Eye (tissue), 1 donor: ENCODE measurements at regions not wholly inside any gene's neighbourhood (a gene's known extent, or its start where the extent isn't known, plus 50 kb on each side); places are given as distances from the start of the nearest gene placed in this dataset.

Experiments used
- DNase-seq: peaks from one replicate; pipeline ENCODE4 v3.0.0-alpha.2; 2015

DNA sequence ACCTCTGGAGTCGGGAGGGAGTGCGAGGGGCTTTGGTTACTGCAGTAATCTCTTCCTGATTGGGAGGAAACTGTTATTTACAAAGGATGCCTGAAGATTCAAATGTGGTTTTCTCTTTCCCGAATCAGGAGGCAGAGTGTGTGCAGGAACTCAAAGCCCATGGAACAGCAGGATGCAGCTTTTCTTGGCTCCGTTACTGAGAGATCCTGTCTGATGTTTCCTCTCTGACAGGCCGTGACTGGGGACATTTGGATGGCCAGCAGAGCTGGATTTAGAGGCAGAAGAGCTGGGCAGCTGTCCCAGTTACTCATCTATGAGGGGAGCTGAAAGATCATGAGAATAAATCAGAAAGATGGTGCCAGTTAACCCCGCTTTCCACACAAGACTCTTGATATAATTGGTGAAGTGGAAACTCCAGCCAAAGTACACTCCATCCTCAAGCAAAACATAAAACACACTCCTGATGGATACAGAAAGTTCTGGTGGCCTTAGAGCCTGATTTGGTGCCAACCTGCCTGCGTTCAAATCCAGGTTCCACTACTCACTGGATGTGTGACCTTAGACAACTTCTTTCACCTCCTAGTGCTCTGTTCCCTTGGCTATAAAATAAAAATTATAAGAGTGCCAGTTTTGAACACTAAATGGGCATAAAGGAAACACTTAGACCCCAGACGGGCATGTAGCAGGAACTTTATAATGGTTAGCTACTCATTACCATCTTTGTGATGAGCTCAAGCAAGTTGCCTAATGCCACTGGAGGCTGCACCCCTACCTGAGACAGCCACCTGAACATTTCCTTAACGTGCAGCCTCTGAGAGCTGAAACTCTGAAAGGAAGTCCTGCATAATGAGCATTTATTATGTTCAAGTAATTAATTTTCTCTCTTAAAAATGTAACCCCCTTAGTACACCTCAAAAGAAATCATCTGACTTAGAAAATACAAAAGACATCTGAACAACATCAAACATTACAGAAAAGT, 349.0 kb upstream of the GATB start:
- DNase-seq = no peak

- no peak for DNase-seq
These were observed 347.1 kb upstream of the GATB start for GRCh38 chr4:152107736-152108500.

DNA sequence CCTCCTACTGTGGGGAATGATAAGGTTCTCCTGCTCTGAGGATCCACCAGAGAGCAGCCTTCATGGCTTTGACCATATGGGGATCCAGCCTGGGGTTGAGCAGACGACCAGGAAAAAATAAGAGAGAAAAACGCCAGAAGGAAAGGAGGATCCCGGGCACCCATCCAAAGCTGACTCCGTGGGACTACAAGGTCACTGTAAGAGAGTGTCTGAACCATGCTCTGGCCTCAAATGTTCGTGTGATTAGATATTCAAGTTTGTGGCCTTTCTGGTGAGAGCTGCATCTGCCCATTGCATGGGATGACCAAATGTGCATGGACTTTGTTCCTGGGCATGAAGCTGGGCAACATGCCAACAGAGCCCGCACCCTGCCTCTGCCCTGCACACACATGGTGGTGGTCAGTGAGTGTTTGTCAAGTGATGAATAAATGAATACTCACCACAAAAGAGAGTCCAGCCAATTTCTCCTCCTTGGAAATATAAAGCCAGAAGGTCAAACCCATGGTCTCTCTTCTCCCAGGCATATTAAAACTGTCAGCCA, 346.0 kb upstream of the GATB start:
- DNase-seq = no peak

DNA sequence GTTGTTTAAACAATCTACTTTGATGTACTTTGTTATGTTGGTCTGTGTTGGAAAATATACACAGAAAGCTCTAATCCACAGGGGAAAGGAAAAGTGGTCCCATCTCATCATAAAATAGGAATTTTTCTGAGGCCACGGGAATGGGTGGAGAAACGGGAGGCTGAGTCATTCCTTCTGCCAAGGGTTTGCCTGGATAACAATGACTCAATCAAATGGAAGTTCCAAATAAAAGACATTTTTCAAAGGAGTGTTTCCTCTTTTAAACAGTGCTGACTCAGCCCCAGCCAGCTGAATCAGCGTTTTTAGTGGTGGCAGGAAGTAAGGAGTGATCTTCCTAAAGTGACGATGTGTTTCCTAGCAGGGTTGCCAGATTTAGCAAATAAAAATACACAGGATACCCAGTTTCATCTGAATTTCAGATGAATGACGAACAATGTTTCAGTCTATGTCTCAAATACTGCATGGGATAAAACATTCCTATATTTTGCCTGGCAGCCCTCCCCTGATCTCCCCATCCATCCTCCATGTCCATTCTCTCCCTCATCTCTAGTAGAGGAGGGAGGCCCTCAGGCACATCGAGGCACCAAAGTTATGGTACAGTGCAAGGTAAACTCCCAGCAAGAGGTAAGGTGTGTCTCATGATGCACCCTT, 345.4 kb upstream of the GATB start:
- no peak for DNase-seq

GRCh38 chr4:152104901-152105357, 344.1 kb upstream of the GATB start:
- no peak for DNase-seq

GRCh38 chr4:152104356-152104755, 343.5 kb upstream of the GATB start:
- DNase-seq = no peak

DNA sequence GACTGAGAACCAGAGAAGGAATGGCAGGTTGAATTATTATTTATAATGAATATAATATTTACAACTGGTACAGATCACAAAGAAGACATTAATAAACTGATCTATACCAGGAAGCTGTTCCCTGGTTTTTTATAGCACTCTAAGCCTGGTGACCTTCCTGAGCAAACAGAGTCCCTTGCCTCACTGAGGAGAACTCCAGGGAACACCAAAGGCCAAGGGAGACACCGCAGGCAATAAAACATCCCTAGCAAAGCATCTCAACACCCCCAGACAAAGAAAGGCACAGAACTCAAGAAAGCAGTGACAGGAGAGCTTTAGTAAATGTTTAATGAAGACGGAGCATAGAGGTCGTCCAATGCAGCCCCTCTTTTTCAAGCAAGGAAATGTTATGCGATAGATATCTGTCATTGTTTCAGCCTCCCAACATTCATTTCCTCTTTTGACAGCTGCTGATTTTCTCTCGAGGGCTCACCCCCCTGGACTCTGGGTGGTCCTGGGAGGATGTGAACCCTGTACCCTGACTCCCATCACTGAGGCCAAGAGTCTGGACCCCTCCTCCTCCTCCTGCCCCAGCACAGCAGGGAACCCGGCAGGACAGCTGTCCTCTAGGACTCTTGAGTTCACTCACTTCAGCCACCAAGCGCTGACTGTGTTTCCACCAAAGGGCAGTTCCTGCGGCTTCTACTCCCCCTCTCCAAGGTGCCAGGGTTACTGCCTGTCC, 342.5 kb upstream of the GATB start:
- DNase-seq = no peak

DNA sequence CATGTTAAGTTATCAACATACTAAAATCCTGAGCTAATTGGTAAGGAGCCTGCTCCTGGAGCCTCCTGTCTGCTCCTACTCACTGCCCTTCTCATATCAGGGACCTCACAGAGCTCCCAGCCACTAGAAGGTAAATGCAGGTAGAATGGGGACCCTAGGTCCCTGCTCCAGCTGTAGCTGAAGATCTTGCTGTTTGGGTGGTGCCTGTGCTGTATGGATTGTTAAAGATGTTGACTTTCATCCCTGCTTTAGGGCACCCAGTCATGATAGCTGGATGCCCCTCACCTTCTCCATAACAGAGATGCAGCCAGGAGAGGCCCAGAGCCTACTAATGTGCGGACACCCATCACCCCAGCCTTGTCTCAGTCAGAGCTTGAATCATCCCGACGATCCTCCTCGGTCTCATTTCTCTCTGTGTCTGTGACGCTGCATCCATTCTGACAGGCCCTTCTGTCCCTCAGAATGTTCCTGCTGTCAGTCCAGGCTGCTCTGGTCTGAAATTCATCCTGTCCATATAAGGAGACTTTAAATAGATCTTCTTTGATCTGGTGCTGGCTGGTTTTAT, 341.7 kb upstream of the GATB start:
- DNase-seq = no peak

DNA sequence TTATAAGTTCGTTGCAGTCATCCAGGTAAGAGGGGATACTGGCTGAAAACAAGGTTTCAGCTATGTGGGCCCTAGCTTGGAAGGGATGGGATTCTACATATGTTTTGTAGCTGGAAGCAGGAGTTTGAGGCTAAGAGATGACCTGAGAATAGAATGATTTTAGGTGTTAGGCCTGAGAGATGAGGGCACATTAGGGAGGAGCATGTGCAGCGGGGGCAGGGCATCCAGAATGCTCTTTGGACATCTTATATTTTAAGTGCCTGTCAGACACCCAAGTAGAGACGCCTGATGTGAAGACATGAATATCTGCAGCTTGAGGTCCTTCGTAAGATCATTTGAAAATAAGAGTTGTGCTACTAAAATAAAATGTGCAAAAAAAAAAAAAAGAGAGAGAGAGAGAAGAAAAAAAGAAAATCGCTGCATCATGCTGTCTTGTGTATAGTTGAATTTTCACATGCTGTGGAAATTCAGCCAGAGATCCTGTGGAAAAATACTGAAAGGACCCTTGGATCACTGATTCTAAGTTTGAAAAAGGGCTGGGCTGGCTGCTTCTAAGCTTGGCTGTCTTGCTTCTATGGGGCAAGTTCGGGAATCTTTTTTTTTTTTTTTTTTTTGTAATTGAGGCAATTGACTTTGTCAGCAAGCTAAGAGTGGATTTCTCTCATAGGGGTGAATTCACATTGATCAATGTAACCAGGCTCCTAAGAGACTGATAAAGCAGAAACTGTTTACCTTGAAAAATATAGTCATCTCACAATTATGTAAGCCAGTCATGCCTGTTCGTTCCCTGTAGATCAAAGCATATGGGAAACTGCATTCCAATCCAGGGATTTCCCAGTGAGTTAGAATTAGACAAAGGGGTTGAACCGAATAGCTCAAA, 341.0 kb upstream of the GATB start:
- no peak for DNase-seq

DNA sequence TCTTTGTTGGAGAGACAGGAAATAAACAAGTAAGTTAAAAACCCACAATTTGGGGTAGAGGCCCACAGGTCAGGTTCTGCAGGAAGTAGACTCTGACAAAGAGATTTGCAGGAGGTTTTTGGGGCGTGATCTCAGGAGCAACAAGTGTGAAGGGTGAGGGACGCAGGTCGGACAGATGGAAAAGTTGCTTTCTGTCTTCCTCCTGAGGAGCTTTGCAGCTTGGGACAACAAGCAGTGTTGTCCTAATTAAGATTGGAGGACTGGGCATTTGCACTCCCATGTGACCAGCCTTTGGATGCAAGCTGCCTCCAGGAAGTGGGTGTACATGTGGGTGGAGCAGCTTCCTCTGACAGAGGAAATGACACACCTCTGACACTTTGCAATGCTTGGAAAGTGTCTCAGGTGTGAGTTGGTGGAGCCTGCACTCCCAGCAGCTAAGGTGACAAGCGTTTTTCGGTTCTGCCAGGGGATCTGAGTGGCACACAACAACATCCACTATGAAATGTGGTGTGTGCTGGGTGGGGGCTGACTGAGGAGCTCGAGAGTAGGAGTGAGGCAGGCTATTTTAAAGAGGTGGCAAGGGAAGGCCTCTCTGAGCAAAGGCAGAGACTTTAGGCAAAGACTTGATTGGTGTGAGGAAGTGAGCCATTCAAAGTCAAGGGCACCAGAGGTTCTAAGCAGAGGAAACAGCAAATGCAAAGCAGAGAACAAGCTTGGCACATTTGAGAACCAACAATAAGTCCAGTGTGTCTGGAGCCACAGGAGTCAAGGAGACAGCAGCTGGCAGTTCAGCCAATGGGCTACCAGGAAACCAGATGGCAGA, 339.8 kb upstream of the GATB start:
- DNase-seq = no peak

- no peak for DNase-seq
These were observed 339.2 kb upstream of the GATB start for GRCh38 chr4:152099981-152100378.

DNA sequence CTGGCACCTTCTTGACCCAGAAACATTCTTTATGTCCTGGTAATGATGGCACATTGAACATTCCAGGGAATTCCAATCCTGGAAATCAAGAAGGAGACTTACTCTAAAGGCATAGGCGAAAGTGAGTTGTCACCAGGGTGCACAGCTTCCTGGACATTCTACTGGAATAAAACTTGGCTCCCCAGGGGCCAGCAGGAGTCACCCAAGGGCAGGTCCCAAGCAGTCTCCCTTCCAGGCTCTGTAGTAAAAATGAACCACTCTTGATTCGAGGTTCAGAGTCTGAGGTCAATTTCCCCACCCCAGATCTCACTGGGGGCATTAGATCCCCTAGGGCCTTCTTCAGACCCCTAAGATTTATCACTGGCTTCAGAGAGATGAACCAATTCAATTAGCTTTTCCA, 338.7 kb upstream of the GATB start:
- DNase-seq = no peak

- DNase-seq = no peak
These were observed 338.2 kb upstream of the GATB start for GRCh38 chr4:152099061-152099425.

DNA sequence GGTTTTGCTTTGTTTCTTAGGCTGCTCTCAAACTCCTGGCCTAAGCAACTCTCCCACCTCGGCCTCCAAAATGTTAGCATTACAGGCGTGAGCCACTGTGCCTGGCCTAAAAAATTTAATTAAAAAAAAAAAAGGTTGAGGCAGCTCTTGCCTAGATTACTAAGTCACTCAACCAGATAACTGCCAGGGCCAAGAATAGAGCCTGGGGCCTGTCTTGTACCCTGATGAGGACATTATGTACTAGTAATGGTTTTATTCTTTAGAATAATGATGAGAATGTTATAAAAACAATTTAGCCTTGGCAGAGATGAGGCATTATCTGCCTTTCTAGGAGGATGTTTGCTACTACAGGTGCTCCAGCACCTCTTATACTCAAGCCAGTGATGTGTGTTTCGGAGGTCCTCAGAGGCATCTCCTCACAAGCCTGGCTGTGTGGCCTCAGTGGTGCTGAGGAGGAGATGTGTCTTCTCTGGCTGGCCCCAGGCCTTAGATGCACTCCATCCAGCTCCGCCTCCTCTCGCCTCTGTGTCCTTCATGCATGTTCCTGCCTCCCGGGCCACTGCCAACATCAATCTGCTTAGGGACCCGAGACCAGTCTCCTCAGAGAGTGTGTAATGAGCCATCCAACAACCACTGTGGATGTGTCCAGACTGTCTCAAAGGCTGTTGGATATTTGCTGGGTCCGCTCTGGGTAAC, 337.7 kb upstream of the GATB start:
- no peak for DNase-seq

DNA sequence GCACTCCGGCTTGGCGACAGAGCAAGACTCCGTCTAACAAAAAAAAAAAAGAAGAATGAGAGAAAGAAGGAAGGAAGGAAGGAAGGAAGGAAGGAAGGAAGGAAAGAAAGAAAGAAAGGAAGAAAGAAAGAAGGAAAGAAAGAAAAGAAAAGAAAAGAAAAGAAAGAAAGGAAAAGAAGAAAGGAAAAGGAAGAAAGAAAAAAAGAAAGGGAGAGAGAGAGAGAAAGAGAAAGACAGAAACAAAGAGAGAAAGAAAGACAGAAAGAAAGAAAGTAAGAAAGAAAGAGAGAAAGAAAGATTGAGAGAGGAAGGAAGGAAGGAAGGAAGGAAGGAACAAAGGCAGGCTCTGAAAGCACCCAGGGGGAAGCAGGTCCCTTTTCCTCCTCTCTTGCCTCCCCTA, 336.6 kb upstream of the GATB start:
- no peak for DNase-seq

GRCh38 chr4:152095701-152096070, 334.9 kb upstream of the GATB start:
- no peak for DNase-seq

DNA sequence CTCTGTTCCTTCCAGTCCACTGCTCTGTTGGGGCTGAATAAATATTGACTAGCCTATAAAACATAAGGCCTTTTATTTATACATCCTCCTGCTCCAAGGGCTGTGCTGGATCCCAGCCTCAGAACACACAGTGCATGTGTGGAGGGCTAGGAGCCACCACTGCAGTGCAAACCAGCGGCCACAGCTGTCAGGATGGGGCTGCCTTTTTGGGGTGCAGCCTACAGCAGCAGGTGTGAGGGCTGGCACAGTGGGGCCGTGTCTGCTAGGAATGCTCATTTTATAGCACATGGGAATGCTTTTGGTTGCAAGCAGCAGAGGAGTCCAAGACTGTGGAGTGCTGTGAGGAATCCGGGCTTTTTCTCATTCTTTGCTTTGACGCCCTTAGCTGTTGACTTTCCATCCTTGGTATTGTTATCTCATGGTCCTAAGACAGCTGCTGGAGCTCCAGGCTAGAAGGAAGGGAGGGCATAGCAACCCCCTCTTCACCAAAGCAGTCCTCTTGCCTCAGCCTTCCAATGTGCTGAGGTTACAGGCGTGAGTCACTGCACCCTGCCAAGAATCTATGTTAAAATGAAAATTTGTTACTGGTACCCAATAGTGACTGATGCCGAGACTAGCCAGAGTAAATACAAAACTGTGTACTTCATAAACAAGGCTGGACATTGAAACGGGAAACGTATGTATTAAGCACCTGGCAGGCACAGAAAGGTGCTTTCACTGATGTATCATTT, 334.3 kb upstream of the GATB start:
- DNase-seq = no peak

DNA sequence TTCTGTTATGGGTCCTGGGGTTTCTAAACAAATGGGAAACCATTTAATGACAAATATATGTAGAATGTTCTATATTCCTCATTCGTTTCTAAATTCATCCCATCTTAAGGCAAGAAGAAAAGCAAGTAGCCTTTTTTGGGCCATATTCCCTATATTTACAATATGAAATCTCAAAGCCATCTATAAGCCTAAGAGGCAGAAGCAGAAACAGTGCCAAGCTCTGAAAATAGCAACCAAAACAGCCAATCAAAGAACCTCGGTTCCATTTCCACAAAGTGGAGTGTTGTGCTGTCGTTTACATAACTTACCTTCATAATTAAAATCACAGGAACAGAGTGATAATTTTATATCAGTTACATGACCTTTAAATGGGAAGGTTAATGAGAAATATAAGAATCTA, 330.6 kb upstream of the GATB start:
- DNase-seq = no peak

DNA sequence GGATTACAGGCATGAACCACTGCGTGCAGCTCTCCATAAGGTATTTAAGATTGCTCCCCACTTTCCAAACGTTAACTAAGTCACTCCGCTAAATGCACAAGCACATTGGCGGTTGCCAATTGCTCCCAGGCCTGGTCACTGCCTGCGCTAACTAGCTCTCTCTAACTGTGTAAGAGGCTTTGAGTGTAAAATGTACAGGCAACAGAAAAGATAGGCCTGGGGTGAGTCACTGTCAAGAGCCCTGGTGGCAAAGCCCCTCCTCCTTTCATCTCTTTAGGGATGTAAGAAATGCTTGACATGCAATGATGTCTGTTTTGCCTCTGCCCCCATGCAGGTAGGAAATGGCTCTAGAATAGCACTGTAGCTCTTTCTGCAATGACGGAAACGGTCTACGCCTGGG, 329.7 kb upstream of the GATB start:
- no peak for DNase-seq
